ENCODE measurements at regions not wholly inside any gene's neighbourhood (a gene's known extent, or its start where the extent isn't known, plus 50 kb on each side); places are given as distances from the start of the nearest gene placed in this dataset.
"Not testable (repeated sequence)": the region's sequence is repeated elsewhere in the genome, so short reads cannot be mapped to it uniquely, and the experiment has no call there.

DNA sequence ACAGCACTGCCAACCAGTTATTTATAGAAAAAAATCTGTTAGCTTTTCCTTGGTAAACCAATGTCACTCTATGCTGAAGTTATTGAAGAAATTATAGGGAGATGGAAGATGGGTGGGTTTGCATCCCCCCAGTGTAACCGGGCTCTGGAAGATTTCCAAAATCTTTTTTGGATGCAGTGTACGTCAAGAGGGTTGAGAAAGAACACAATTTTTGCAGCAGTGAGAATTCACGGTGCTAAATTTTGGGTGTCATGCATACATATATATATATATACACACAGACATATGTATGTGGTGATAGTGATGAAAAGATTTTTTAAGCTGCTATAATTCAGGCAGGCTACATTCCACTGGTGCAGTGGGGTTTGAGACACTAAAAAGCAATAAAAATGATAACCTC lies 91.4 kb upstream of the MAGI3 start:
- no peaks in the 10 kb centered on the region for H3K4me1 ChIP-seq (ENCODE audit: insufficient read depth, poor library complexity, severe bottlenecking)
- no peaks in the 10 kb centered on the region for H3K9me3 ChIP-seq (ENCODE audit: severe bottlenecking)

DNA sequence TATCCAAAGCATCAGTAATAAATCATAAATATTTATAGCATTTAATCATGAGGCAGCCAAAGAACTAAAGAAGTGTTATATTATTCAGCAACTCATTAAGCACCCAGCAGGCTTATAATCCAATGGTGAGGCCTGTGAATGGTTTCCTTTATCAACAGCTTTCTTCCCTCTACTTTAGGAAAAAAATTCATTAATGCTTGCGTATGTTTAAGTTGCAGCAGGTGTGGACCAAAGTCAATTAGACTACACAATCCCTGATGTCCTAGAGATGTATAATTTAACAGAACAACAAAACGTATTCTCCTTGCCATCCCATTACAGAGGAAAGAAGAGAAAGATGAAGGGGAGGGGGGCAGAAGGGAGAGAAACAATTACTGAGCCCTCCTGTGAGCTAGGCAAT lies 87.7 kb upstream of the MAGI3 start:
- Histone ChIP-seq H3K4me3 (ENCODE audit: severe bottlenecking) (no peak overlapping the region), H3K9me3 (ENCODE audit: severe bottlenecking) (no peaks in the 10 kb centered on the region), H3K27ac (ENCODE audit: poor library complexity, severe bottlenecking) (no peak overlapping the region), H3K27me3 (ENCODE audit: insufficient read depth, poor library complexity, severe bottlenecking) (no peaks in the 10 kb centered on the region), H3K36me3 (ENCODE audit: low read depth) (no peaks in the 10 kb centered on the region), H3K4me1 (ENCODE audit: insufficient read depth, poor library complexity, severe bottlenecking) (peaks cover 8% of the 10 kb centered on the region)
- DNase-seq (ENCODE audit: low spot score) (no peak), ATAC-seq (ENCODE audit: low read depth) (no peak)
- TF ChIP-seq, protein P1, sequence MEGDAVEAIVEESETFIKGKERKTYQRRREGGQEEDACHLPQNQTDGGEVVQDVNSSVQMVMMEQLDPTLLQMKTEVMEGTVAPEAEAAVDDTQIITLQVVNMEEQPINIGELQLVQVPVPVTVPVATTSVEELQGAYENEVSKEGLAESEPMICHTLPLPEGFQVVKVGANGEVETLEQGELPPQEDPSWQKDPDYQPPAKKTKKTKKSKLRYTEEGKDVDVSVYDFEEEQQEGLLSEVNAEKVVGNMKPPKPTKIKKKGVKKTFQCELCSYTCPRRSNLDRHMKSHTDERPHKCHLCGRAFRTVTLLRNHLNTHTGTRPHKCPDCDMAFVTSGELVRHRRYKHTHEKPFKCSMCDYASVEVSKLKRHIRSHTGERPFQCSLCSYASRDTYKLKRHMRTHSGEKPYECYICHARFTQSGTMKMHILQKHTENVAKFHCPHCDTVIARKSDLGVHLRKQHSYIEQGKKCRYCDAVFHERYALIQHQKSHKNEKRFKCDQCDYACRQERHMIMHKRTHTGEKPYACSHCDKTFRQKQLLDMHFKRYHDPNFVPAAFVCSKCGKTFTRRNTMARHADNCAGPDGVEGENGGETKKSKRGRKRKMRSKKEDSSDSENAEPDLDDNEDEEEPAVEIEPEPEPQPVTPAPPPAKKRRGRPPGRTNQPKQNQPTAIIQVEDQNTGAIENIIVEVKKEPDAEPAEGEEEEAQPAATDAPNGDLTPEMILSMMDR (IDR thresholded peaks at IDR 0.05; ENCODE audit: poor library complexity, severe bottlenecking), result no peak

More for the DNA sequence above, 91.4 kb upstream of the MAGI3 start:
- no peak for DNase-seq (ENCODE audit: low spot score)
- Histone ChIP-seq H3K36me3 (ENCODE audit: low read depth) (no peaks in the 10 kb centered on the region), H3K27me3 (ENCODE audit: insufficient read depth, poor library complexity, severe bottlenecking) (no peaks in the 10 kb centered on the region), H3K27ac (ENCODE audit: poor library complexity, severe bottlenecking) (no peak overlapping the region), H3K4me3 (ENCODE audit: severe bottlenecking) (no peak overlapping the region)
- TF ChIP-seq, protein P1 (IDR thresholded peaks at IDR 0.05; ENCODE audit: poor library complexity, severe bottlenecking), result no peak
- ATAC-seq (ENCODE audit: low read depth), result no peak

DNA sequence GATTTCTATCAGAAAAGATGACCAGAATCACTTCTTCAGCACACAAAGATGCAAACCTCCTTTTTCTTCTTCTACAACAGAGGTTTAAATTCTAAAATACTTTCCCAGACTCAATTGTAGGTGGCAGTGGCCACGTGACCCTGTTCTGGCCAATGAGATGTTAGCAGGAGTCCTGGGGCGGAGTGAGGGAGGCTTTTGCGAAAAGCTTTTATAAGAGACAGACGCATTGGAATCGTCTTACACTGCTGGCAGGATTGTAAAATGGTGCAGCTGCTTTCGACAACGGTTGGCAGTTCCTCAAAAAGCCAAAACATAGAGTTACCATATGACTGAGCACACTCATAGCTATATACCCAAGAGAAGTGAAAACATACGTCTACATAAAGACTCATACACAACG lies 87.0 kb upstream of the MAGI3 start:
- no peaks in the 10 kb centered on the region for H3K27me3 ChIP-seq (ENCODE audit: insufficient read depth, poor library complexity, severe bottlenecking)
- H3K4me1 ChIP-seq (ENCODE audit: insufficient read depth, poor library complexity, severe bottlenecking), result peaks cover 15% of the 10 kb centered on the region
- TF ChIP-seq, protein P1 (IDR thresholded peaks at IDR 0.05; ENCODE audit: poor library complexity, severe bottlenecking), result no peak
- no peak overlapping the region for H3K27ac ChIP-seq (ENCODE audit: poor library complexity, severe bottlenecking)
- DNase-seq (ENCODE audit: low spot score), result no peak
- no peak for ATAC-seq (ENCODE audit: low read depth)
- no peaks in the 10 kb centered on the region for H3K36me3 ChIP-seq (ENCODE audit: low read depth)
- H3K9me3 ChIP-seq (ENCODE audit: severe bottlenecking), result no peaks in the 10 kb centered on the region
- H3K4me3 ChIP-seq (ENCODE audit: severe bottlenecking), result no peak overlapping the region

DNA sequence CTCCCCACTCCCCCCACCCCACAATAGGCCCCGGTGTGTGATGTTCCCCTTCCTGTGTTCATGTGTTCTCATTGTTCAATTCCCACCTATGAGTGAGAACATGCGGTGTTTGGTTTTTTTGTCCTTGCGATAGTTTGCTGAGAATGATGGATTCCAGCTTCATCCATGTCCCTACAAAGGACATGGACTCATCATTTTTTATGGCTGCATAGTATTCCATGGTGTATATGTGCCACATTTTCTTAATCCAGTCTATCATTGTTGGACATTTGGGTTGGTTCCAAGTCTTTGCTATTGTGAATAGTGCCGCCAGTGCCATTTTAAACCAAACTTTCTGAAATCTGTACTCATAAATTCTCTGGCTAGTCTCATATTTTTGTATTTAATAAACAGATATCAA lies 85.3 kb upstream of the MAGI3 start:
- not testable (repeated sequence) for H3K27ac ChIP-seq (ENCODE audit: poor library complexity, severe bottlenecking); DNase-seq (ENCODE audit: low spot score); ATAC-seq (ENCODE audit: low read depth); H3K9me3 ChIP-seq (ENCODE audit: severe bottlenecking); H3K27me3 ChIP-seq (ENCODE audit: insufficient read depth, poor library complexity, severe bottlenecking); H3K36me3 ChIP-seq (ENCODE audit: low read depth); H3K4me3 ChIP-seq (ENCODE audit: severe bottlenecking)
- peaks cover 19% of the 10 kb centered on the region for H3K4me1 ChIP-seq (ENCODE audit: insufficient read depth, poor library complexity, severe bottlenecking)

DNA sequence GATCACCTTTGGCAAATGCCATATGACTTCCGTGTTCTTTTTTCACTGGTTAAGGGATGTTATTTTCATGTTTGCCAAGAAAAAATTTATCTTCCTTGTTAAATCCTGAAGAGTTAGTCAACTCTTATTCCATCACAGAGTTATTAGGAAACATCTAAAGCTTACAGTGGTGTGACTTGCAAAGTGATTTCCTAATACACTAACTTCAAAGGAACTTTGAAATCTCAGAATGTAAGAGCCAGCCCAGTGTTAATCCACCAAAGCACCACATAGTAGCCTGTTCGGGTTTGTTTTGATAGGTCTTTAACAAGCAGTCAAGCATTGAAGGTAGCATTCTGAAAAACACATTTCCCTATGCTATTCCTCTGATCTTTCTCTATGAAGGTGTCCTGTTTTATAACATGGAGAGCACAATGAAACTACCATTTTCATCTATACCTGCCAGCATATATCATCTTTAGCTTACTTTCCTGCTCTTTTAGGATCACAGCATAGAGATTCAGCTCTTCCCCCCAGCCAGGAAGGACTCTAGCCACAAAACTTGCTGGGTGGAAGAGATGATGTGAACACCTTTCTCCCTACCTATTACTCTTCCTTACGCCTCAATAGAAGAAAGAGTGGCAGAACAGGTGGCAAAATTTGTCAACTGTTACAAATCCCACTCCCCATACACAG lies 82.4 kb upstream of the MAGI3 start:
- no peaks in the 10 kb centered on the region for H3K36me3 ChIP-seq (ENCODE audit: low read depth)
- peak overlapping the region; percentile 56 for H3K27ac ChIP-seq (ENCODE audit: poor library complexity, severe bottlenecking)
- TF ChIP-seq, protein P1 (IDR thresholded peaks at IDR 0.05; ENCODE audit: poor library complexity, severe bottlenecking), result no peak
- H3K4me1 ChIP-seq (ENCODE audit: insufficient read depth, poor library complexity, severe bottlenecking), result peaks cover 19% of the 10 kb centered on the region
- no peaks in the 10 kb centered on the region for H3K9me3 ChIP-seq (ENCODE audit: severe bottlenecking)
- no peak overlapping the region for H3K4me3 ChIP-seq (ENCODE audit: severe bottlenecking)
- ATAC-seq (ENCODE audit: low read depth) (peak; percentile 85), DNase-seq (ENCODE audit: low spot score) (no peak)
- no peaks in the 10 kb centered on the region for H3K27me3 ChIP-seq (ENCODE audit: insufficient read depth, poor library complexity, severe bottlenecking)

DNA sequence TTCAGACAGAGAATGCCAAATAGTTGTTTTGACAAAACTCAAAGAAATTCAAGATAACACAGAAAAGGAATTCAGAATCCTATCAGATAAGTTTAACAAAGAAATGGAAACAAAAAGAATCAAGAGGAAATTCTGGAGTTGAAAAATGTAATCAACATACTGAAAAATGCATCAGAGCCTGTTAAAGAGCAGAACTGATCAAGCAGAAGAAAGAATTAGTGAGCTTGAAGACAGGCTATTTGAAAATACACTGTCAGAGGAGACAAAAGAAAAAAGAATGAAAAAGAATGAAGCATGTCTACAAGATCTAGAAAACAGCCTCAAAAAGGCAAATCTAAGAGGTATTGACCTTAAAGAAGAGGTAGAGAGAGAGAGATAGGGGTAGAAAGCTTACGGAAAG lies 77.7 kb upstream of the MAGI3 start:
- H3K27me3 ChIP-seq (ENCODE audit: insufficient read depth, poor library complexity, severe bottlenecking); H3K9me3 ChIP-seq (ENCODE audit: severe bottlenecking); DNase-seq (ENCODE audit: low spot score); H3K4me3 ChIP-seq (ENCODE audit: severe bottlenecking); H3K36me3 ChIP-seq (ENCODE audit: low read depth); ATAC-seq (ENCODE audit: low read depth); H3K27ac ChIP-seq (ENCODE audit: poor library complexity, severe bottlenecking): not testable (repeated sequence)
- peaks cover 11% of the 10 kb centered on the region for H3K4me1 ChIP-seq (ENCODE audit: insufficient read depth, poor library complexity, severe bottlenecking)
